GM19193 (cell line): ENCODE measurements at regions not wholly inside any gene's neighbourhood (a gene's known extent, or its start where the extent isn't known, plus 50 kb on each side); places are given as distances from the start of the nearest gene placed in this dataset.

Experiments
- POLR2A ChIP-seq: IDR thresholded peaks from 4 replicates; pipeline ENCODE4 v1.6.1; 2011; ENCODE audit not compliant: insufficient read depth, insufficient read length; ENCODE audit errors: extremely low read depth

DNA sequence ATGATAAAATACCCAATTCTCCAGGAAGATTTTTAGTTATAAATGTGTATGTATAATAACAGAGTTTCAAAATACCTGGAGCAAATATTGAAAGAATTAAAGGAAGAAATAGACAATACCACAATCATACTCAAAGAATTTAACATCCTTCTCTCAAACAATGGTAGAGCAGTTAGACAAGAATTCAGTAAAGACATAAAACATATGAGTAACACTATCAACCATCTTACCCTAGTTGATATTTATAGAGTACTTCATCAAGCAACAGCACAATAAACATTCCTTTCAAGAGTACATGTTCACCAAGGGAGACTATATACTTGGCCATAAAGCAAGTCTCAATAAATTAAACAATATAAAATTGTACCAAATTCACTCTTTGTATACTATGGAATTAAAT, 108.4 kb downstream of the DLEU7 start:
- no peak for TF ChIP-seq POLR2A

DNA sequence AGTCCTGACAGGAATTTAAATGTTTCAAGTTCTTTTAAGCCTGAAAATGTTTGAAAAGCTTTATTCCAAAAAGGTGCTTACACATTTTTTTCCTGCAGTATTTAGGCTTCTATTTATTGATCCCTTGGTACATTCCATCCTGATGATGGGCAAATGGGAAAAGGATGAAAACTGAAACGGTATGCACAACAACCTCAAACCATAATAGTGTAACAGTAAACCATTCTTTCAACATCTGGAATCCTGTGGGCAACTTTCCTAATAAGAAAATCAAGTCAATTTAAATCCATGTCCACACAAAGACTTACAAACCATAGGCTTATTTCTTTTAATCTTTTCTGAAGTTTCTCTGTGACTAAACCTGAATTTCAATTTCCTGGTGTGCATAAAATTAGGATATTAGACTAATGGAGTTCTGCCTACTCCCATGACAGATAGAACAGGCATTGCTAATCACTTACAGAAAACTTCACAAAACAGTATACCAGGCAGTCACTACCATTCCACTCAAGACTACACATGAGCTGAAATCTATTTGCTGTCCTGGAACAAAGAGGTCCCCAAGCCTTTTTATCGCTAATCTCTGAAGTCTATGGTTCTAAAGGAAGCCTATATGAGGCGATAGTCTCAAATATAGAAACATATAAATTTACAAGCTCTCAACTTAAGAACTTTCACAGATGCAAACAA, 103.3 kb downstream of the DLEU7 start:
- TF ChIP-seq POLR2A: no peak

DNA sequence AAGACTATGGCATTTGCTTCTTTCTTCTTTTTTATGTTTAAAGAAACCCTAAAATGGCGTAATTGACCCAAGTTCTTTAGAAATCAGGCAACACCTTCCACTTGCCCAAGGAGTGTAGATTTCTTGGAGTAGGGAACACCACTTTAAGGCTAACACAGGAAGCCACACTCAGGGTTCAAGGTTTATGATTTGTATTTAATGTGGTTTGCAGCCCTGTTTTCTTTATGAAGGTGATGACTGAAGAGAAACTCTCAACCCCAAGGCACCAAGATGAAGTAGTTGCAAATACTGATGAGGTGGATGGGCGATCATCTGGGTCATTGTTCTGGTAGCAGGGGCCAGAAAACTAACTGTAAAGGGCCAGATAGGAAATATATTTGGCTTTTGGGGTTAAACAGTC, 101.1 kb downstream of the DLEU7 start:
- TF ChIP-seq POLR2A: no peak

DNA sequence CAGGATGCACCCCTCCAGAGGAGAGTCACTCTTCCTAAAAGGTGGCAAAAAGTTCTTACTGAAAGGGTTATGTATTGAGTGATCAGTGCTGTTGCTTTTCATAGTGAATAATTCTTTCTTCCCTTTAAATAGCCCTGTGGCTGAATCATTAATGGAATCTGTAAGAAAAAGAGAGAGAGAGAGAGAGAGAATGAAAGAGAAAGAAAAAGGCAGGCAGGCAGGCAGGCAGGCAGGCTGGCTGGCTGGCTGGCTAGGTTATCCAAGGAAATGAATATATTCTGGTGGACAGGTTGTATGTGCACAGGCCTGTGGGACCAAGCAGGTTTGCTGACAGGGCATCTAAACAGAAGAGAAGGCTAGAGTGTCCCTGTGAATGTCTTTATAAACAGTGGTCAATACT, 100.5 kb downstream of the DLEU7 start:
- TF ChIP-seq POLR2A: no peak

DNA sequence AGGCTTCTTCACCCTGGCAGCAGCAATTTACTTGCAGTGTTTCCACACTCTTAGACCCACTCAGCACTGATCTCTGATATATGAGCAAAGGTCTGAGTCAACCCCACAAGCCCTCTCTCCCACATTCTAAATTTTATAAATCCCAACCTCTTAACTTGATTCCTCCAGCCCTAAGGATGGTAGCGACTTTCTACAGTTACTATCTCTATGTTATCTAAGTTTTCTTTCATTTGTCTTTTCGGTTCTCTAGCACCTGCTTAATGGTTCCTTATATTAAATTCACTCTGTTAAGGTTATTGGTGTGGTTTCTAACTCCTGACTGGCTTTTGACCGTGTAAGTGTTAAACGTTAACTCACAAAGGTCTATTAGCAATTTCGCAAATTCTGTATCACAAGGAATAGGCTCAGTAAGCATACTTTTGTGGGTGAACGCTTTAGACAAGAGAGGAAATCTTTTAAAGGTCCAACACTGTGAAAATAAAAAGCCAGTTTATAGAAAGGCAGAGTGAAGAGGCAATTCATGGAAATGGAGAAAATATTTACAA, 99.3 kb downstream of the DLEU7 start:
- no peak for TF ChIP-seq POLR2A

DNA sequence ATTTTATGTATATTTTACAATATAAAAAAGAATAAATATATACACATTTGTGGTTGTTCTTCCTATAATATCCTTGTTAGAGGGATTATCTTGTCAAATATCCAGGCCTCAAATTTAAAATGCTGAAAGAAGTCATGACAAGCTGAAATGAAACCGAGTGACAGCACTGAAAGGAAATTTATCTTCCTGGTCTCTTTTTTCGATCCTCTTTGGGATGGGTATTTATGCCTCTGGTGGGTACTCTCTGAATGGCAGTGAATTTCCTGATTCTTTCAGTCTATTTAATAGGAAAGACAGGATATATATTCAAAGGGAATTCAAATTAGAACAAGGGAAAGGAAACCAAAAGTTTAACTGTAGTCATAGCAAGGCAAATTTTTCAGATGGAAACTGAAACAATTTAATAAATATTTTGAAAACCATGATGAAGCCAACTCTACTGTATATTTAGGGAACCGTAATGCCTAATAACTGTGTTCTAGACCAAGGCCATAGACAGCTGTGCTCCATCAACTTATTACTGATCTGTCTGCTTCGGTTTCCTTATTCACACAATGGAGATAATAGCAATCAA, 97.9 kb downstream of the DLEU7 start:
- no peak for TF ChIP-seq POLR2A

DNA sequence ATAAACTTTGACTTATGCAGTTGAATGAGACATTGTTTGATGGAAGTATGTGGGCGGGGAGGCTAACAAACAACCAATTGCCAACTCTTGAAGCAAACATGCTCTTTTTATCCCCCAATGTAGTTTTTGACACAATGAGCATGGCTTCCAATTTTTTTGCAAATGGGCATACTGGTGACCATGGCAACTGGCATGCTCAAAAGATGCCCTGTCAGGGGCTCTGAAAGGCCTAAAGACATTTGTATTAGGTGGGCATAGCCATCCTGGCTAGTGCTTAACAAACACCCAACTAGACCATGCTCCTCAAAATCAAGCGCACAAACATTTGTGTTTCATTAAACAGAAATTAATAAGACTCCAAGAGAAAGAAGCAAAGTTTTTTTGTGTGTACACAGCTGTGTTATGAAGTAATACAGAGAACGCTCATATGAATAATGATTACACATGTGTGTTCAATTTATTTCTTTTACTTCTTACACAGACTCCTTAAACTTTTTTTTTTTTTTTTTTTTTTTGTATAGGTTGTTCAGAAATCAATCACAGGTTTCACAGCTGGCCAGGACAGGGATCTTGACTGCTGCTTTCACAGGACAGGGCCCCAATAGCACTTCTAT, 95.6 kb downstream of the DLEU7 start:
- TF ChIP-seq POLR2A: no peak

DNA sequence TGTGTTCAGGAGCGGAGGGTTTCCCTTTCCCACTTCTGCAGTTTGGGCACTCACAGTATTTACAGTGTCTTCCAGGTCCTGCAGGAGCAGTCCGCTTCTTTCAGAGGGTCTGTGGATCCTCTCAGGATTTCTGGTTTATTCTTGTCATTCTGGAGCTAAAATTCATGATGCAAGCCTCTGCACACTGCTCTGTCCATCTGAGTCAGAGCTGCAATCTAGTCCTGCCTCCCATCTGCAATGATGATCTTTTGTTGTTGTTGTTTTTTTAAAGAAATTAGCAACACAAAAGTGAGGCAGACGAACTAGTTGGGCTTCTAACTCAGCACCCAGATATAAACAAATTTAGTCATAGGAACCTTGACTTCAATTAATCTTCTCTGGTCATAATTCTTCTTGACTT, 86.5 kb downstream of the DLEU7 start:
- TF ChIP-seq POLR2A: no peak

DNA sequence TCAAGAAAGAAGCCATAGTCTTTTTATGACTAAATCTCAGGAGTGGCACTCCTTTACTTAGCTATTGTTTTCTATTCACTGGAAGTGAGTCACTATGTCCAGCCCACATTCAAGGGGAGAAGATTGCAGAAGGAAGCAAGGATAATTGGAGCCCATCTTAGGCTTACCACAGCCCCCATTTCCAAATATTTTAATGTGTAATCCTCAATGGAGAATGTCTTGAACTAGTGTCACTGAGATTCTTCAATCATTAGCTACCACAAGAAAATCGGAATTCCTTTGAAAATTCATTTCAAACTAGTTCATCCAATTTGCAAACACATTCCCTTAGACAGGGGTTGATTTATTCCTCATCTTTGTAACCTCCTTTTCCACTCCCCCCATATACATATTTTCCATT, 84.7 kb downstream of the DLEU7 start:
- no peak for TF ChIP-seq POLR2A

DNA sequence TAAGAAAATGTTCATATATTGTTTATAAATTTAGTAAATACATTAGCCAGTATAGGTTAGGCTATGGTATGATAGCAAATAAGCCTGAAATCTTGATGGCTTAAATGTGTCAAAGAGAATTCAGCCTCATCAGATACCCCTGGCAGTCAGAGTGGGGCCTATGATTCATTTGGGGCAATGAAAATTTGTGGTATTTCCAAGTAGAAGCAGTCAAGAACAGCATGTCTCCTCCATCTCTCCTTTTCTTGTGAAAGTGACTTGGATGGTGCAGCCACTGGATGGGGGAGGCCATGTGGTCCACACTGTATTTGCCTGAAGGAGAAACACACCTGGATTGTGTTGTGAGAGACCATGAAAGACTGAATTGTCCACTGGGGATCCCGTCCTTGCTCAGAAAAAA, 82.7 kb downstream of the DLEU7 start:
- TF ChIP-seq POLR2A: no peak

DNA sequence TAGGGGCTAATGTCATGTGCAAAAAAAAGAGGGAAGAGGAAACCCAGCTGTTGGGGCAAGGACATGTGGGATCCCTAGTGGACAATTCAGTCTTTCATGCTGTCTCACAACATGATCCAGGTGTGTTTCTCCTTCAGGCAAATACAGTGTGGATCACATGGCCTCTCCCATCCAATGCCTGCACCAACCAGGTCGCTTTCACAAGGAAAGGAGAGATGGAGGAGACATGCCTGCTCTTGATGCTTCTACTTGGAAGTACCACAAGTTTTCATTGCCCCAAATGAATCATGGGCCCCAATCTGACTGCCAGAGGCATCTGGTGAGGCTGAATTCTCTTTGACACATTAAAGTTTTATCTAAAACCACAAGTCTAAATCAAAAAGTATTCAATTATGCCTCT, 82.1 kb downstream of the DLEU7 start:
- TF ChIP-seq POLR2A: no peak

DNA sequence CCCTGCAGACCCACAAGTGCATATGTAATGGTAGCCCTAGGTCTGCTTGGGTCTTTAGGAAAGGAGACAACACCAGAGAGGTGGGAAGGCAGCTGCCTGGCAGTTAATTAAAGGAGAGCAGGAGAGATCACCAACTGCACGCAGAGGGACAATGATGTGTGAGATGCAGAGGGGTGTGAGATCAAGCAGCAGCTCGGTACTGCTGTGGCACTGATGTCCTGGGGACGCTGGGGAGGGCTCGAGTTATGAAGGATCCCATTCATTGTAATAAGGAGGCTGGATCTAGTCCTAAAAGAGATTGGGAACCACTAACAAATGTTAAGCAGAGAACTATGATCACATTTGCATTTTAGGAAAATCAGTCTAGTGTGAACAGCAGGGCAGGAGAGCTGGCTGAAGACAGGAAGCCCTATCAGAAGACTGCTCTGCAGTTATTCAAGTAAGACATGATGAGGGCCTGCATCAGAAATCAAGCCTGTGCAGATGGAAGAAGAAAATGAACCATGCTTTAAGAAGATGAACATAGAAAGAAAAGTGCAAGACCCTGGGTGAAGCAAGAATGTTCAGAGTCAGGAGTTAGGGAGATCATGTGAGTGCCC, 80.4 kb downstream of the DLEU7 start:
- no peak for TF ChIP-seq POLR2A

DNA sequence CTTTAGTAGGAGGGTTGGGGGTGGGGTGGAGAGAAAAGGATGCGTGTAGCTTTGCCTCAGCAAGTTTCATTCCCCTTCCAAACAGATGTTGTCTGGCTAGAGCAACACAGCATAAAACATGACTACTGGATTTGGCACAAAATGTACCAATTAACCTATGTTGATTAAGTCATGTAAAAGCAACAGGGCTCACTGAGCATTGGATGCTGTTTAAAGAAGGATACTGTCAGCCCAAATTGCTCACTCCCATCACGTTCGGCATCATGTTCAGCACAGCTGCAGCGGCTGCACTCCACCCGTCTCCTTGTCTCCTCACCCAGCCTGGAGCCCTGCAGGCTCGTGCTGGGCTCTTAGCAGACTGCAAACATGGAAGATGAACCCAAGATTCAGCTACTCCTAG, 77.5 kb downstream of the DLEU7 start:
- no peak for TF ChIP-seq POLR2A

DNA sequence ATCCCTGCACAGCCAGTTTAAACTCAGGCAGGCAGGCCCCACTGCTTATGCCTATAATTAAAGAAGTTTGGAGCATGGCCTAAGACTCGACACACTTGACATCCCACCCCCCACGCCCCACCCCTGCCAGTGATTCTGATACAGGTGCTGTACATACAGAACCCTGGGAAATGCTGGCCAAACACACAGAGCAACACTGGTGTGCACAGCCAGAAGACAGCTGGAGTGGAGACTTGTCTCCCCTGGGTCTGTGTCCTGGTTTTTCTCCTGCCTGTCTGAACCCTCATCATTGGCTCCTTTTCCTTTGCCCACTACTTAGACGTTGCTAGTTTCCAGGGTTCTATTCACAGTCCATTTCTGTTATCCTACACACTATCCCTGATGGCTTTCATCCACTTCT, 76.8 kb downstream of the DLEU7 start:
- TF ChIP-seq POLR2A: no peak
